ENCODE measurements at regions not wholly inside any gene's neighbourhood (a gene's known extent, or its start where the extent isn't known, plus 50 kb on each side); places are given as distances from the start of the nearest gene placed in this dataset.
"Not testable (repeated sequence)": the region's sequence is repeated elsewhere in the genome, so short reads cannot be mapped to it uniquely, and the experiment has no call there.

DNA sequence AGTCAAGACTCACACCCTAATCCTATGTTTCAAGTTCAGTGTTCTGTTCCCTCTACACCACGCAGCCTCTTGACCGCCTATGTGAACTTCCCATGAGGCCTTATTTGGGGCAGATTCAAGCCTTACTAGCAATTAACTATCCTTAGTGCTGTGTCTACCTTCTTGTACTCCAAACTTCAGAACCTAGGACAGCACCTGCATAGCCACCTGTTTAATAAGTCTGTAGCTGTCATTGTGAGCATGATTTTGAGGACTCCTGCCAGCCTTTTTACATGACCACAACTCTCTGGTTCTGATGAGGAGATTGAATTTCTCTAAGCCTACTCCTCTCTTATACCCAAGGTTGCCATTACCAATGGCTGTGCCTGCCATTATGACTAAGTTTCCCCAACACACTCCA lies 50.8 kb upstream of the PCSK1 start:
- no peak for DNase-seq

DNA sequence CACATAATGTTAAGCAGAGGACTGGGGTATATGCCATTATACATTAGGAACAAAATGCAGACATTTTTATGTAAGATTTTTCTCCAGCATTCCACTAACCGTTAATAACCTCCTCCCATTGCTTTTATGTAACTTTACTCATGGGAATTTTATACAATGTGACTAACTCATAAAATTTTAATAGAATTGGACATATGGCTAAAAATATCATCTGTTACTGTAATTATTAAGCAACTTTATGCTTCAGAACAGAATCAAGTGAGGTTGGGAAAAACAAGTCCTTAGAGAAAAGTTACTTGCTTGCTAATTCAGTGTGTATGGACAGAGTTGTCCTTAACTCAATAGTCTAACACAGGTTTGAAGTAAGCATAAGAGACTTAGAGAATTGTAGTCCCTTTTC lies 54.8 kb upstream of the PCSK1 start:
- no peak for DNase-seq

- DNase-seq: no peak
Observed at GRCh38 chr5:96489532-96489931, 56.5 kb upstream of the PCSK1 start.

GRCh38 chr5:96492459-96493047 lies 59.5 kb upstream of the PCSK1 start:
- no peak for DNase-seq

GRCh38 chr5:96493219-96493790 lies 60.3 kb upstream of the PCSK1 start:
- no peak for DNase-seq

DNA sequence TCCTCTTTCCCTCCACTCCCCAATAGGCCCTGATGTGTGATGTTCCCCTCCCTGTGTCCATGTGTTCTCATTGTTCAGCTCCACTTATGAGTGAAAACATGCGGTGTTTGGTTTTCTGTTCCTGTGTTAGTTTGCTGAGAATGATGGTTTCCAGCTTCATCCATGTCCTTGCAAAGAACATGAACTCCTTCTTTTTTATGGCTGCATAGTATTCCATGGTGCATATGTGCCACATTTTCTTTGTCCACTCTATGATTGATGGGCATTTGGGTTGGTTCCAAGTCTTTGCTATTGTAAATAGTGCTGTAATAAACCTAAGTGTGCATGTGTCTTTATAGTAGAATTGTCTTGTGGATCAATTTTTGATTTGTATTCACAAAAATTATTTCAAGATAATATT lies 62.4 kb upstream of the PCSK1 start:
- not testable (repeated sequence) for DNase-seq

DNA sequence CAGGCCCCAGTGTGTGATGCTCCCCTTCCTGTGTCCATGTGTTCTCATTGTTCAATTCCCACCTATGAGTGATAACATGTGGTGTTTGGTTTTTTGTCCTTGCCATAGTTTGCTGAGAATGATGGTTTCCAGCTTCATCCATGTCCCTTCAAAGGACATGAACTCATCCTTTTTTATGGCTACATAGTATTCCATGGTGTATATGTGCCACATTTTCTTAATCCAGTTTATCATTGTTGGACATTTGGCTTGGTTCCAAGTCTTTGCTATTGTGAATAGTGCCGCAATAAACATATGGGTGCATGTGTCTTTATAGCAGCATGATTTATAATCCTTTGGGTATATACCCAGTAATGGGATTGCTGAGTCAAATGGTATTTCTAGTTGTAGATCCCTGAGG lies 64.0 kb upstream of the PCSK1 start:
- not testable (repeated sequence) for DNase-seq

- no peak for DNase-seq
Observed at GRCh38 chr5:96499753-96500345, 66.8 kb upstream of the PCSK1 start.

DNA sequence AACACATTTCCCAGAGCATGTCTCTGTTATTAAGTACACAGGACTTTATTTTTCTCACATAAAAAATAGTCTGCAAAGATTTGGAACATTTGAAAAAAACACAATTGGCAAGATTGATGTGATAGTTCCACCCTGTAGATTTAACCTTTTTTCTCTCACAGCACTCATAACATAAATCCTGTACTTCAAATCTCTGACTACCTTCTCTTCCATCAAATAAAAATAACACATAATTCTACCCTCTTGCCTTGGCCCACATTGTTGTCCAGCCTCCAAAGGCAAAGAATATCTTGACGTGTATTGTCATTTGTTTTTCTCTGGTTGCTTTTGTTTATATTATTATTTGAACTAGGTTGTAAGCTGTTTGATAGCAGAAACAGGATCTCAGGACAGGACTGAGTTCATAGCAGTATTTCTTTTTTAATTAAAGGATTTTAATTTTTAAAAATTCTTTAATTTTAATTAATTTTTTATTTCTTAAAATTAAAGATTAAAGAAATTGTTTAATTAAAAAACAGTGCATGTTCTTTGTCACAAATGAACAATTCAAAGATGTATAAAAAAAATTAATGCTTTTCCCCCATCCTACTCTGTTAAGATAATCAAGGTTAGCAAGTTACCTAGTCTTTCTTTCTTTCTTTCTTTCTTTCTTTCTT lies 69.1 kb upstream of the PCSK1 start:
- DNase-seq: peak; percentile 8

GRCh38 chr5:96503501-96504236 lies 70.6 kb upstream of the PCSK1 start:
- DNase-seq: peak; percentile 23

DNA sequence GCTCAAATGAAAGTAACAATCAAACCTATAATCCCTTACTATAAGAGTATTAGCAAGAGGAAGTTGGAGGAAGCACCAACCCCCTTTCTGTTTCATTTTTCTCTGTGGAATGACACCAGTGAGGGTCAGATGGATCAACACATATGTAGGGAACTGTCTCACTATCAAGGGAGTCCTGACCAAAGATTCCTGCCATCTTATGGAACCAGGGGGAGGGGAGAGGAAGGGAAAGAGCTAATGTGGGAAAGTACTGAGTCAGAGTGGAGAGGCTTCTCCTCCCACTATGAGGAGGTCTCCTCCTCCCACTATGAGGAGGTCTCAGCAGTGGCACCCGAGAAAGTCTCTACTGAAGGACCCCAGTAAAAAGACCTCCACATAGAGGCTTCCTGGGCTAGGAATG lies 73.3 kb upstream of the PCSK1 start:
- DNase-seq: no peak

DNA sequence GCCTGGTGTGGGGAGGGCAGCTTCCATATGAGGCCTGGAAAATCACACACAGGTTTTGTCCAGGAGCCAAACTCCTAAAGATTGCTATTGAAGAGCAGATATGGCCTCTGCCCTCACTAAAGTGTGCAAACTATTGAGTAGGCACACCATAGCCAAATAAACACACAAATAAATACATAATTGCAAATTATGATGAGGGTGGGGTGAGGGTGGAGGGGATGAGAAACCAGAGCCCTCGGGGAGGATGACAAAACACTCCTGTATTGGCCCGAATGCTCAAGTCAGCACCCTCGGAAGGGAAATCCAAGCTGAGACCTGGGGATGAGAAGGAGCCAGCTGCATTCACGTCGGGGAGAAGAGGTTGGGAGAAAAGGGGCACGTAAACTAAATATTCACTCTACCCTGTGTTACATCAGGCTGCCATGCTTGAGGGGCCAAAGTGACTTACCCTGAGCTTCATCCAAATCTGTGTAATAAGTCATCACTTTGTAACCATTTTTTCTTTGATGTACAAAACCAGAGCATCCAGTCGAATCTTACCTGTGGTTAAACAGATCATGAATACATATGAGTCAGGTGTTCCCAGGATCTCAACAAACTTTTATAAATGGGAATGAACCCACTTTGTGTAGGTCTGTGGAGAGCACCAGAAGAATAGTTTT lies 73.9 kb upstream of the PCSK1 start:
- no peak for DNase-seq

GRCh38 chr5:96509316-96509715 lies 76.3 kb upstream of the PCSK1 start:
- DNase-seq: no peak

DNA sequence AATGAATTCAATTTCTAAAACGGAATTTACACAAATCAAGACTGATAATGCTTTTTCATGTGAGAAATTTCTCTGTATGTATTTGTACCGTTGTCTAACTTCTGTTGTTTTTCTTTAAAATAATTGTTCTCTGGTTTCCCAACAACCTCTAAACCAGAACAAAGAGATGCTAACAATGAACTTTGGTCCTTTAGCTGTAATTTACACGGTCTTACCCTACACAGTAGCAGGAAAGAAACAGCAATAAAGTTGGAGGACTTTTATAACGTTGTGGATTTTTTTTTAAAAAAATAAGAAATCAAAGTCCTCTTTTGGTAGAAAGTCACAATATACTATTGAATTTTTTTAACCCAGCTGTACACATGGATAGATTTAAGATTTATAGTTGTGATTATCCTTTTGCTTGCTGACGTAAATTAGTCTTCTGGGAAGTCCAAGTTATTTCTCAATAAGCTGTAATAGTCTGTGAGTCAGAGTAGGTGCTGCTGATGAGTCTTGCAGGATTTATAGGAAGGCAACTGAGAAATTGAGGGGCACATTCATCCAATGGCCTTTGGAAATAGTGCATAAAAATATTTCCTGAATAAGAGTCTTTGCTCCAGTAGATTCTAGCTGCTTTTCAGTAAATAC lies 76.8 kb upstream of the PCSK1 start:
- DNase-seq: no peak

GRCh38 chr5:96516631-96517071 lies 83.6 kb upstream of the PCSK1 start:
- no peak for DNase-seq

- no peak for DNase-seq
Observed at GRCh38 chr5:96517295-96517694, 84.2 kb upstream of the PCSK1 start.

- no peak for DNase-seq
Observed at GRCh38 chr5:96520345-96520744, 87.3 kb upstream of the PCSK1 start.

DNA sequence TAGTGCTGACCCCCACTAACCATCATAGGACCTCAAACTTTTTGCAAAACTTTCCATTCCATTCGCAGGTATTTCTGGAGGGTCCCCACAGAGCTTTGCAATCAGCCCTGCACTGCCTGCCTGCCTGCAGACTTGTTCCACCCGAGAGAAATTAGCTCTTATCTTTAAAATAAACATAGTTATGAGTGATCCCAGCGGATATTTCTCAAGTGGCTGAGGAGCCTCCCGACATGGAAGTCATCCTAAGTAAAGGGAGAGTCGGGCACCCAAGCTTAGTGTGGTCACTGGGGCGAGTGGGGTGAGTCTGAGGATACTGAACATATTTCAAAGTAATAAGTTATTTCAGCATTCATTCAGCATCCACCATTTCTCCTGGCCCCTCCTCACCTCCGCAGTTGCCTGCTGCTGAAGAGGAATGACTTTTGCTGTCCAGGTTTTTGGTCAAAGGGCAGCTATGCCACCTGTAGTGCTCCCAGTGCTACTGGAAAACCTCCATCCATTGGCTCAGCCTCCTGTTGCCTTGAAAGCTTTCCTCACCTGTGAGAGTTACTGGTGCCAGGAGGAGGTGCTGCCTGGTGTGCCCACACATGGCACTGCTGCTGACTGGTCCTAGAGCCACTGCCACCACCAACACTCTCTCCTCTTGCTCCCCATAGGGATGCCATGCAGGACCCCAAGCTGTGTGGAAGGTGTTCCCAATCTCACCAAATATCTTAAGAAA lies 89.7 kb upstream of the PCSK1 start:
- no peak for DNase-seq

GRCh38 chr5:96527768-96528661 lies 95.0 kb upstream of the PCSK1 start:
- no peak for DNase-seq

- DNase-seq: no peak
Observed at GRCh38 chr5:96528826-96529474, 95.9 kb upstream of the PCSK1 start.
